Activated CD4-positive, alpha-beta T cell treated with anti-CD3 and anti-CD28 coated beads for 4 hours (primary cell): ENCODE measurements at regions not wholly inside any gene's neighbourhood (a gene's known extent, or its start where the extent isn't known, plus 50 kb on each side); places are given as distances from the start of the nearest gene placed in this dataset.

Experiments used
- DNase-seq, 2 donors: peaks; one replicate each; pipeline ENCODE4 v3.0.0-alpha.2; 2020

DNA sequence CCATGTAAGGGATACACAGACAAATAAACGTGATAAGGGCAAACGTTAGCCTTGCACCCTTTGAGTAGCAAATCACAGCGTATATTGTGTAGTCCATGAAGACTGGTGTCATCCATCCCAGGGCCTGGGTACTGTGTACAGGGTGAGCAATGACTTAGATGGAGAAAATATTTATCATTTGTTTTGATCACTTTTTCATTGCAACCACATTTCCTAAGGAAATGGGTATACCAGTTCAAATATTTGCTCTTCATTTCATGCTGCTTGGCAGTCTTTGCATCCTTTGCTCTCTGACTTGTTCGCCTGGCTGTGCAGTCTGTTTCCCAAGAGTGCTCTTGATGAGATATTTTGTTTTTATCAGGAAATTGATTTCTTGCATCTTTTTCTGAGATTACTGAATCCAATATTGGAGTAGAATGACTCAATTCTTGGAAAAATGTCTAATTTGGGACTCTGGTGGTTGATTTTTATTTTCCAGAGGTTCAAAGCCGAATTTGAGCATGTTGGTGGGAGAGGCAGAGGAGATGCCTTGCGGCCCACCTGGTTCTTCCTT is 424.6 kb upstream of the SEMA6D start:
- no peak for DNase-seq

- DNase-seq, result no peak
Measured at GRCh38 chr15:47293466-47294162, 423.7 kb upstream of the SEMA6D start.

- DNase-seq, result no peak
Measured at GRCh38 chr15:47294765-47295259, 422.5 kb upstream of the SEMA6D start.

DNA sequence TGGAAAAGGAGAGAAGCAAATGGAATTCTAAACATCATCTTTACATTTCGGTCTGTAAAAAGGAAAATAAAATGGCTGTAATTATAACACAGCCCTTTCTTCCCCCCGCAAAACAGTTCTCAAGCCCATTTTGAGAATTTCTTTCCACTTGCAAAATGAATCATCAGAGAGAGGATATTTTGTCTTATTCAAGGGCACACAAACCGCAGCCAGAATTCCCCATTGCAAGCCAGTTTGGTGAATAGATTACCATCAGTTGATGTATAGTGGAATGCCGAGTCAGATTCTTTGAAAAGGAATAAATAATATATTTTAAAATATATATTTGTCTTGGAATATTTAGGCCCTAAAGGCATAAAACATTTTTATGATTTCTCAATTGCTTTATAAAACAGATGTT is 420.4 kb upstream of the SEMA6D start:
- DNase-seq, result no peak

DNA sequence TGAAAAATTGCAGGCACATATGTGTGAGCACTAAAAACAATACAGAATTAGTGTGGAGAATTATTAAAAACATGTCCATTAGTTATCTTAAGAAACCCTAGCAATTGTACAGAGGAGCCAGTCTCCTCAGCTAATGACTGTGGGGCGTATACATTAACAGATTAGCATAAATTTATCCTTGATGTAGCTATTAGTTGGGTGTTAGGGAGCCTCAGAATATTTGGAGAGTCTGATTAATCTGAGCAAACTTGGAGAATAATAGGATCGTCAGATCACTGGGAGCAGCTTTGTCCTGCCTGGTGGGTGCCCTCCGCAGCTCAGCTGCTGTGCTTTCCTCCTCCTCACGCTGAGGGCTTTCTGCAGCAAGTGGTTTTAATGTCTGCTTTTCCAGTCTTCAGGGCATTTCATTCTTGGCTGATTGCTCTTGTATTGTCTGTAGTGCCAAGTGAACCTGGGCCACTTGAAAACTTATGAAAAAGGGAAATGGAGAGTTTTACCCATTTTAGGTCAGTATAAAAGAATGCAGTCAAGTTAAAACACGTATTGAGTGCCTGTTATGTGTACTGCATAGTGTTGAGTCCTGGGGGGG is 417.4 kb upstream of the SEMA6D start:
- no peak for DNase-seq

DNA sequence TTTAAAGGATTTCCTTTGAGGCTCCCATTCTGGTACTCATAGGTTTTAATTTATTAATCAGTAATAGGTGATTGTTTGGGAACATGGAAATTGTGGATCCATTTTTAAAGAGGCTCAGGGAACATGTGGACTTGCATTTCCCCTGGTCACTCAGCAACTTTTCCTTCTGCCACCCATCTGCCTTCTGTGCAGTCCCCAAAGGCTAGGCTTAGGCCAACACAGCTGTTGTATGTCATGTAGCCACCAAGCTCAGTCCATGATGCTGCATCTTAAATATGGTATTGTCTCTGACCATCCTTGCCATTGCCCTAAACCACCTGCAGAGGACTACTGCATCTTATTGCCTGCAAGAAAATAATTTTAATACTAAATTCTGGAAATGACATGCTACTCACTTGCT is 416.7 kb upstream of the SEMA6D start:
- no peak for DNase-seq

DNA sequence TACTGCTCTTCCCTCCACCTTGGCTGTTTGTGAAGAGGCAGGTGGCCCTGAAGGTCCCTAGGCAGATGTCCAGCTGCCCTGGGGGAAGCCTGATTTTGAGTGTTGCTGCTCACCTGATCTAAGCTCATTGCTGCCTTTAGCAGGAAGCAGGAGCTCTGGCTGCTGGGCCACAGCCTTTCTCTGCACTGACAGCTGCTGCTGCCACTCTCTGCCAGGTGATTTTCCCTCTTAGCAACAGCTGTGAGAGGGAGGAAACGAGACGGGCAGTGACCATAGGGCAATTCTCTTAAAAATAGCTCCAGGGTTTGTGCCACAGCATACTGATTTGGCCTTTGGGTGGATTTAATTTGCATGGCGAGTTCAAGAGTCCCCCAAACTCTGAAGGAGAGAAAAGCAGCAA is 415.8 kb upstream of the SEMA6D start:
- no peak for DNase-seq

- DNase-seq, result no peak
Measured at GRCh38 chr15:47304656-47305055, 412.6 kb upstream of the SEMA6D start.

- no peak for DNase-seq
Measured at GRCh38 chr15:47312161-47312560, 405.1 kb upstream of the SEMA6D start.

- DNase-seq, result no peak
Measured at GRCh38 chr15:47326410-47327333, 390.6 kb upstream of the SEMA6D start.

- no peak for DNase-seq
Measured at GRCh38 chr15:47331829-47332393, 385.4 kb upstream of the SEMA6D start.

GRCh38 chr15:47332481-47332880 is 384.8 kb upstream of the SEMA6D start:
- DNase-seq, result no peak

DNA sequence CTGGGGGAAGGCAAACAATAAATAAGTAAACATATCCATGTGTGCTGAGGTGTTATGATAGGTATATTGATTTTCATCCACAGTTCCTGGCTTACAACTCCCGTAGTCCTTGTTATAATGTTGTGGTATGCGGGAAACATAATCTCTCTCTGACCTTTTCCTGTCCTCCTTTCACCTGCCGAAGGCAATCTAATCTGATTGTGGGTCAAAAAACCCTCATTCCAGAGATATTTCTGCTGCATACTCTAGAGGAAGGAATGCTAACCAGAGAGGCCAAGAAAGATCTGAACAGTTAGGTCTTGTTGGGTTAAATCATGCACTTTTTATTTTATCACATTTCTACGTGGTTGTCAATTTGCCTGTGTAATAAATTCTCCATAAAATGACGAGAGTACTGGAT is 383.6 kb upstream of the SEMA6D start:
- no peak for DNase-seq

GRCh38 chr15:47334805-47335535 is 382.3 kb upstream of the SEMA6D start:
- DNase-seq, result no peak

- no peak for DNase-seq
Measured at GRCh38 chr15:47337106-47337505, 380.2 kb upstream of the SEMA6D start.

GRCh38 chr15:47337836-47338235 is 379.5 kb upstream of the SEMA6D start:
- no peak for DNase-seq

DNA sequence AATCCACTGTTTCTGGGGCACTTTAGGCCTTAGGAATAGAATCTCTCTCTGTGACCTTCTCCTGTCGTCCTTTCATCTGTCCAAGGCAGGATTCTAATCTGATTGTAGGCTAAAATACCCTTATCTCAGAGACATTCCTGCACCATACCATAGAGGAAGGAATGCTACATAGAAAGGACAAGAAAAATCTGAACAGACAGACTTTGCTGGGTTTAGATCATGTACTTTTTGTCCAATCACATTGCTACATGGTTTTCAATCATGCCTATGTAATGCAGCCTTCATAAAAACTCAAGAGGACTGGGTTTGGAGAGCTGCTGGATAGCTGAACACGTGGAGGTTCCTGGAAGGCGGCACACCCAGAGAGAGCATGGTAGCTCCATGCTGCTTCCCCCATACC is 378.5 kb upstream of the SEMA6D start:
- no peak for DNase-seq

- no peak for DNase-seq
Measured at GRCh38 chr15:47339800-47340570, 377.3 kb upstream of the SEMA6D start.

- DNase-seq, result no peak
Measured at GRCh38 chr15:47340571-47340920, 376.8 kb upstream of the SEMA6D start.

DNA sequence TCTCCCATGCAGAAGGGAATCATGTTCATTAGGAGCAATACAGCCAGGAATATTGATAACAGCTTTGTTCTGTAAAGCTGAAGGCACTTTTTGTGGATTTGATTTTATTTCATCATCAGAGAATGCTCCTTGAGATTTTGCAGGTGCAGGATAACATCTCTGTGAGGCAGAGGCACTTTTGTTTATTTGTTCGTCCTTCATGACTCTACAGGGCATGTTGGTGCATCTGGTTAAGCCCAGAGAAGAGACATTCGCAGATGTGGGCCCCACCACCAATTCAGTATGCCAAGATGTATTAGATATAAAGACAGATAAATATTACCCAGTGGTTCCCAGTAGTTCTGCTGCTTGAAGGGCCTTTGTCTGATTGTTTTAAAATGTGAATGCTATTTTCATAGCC is 368.1 kb upstream of the SEMA6D start:
- DNase-seq, result no peak

- DNase-seq, result no peak
Measured at GRCh38 chr15:47351501-47351900, 365.8 kb upstream of the SEMA6D start.

DNA sequence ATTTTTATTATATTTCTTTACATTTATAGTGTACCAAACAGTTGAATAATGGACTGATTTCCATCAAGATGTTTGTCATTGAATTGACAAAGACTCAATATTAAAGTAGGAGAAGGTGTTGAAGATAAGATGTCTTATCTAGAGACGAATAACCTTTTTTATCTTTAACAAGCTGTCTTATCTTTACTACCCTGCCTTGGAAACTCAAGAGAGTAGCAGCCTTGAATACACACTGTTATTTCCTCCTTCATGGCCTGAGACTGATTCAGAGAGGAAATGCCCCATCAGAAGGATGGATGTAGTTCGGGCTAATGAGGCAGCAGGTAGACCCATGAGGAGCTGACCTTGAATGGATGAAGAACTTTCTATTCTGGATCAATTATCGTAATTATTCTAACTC is 365.1 kb upstream of the SEMA6D start:
- DNase-seq, result no peak
